Activated CD8-positive, alpha-beta memory T cell treated with anti-CD3 and anti-CD28 coated beads for 36 hours (primary cell): ENCODE measurements at regions not wholly inside any gene's neighbourhood (a gene's known extent, or its start where the extent isn't known, plus 50 kb on each side); places are given as distances from the start of the nearest gene placed in this dataset.

Source experiments
- CTCF ChIA-PET: fragments of 350-600 bp; sonication (Branson Sonifier 250); formaldehyde crosslinking; loops from one replicate; lab custom pipeline; 2021; ENCODE audit warnings: antibody characterized with exemption; lab: Charles Lee
- POLR2A ChIA-PET: fragments of 350-600 bp; sonication (Branson Sonifier 250); formaldehyde crosslinking; loops from one replicate; lab custom pipeline; 2021; ENCODE audit warnings: antibody characterized with exemption; lab: Charles Lee

GRCh38 chr4:146998157-146998556, 52.5 kb upstream of the TTC29 start:
- CTCF ChIA-PET: no interaction called here

GRCh38 chr4:147003956-147004809, 58.5 kb upstream of the TTC29 start:
- ChIA-PET POLR2A (no interaction called here), CTCF (no interaction called here)

More at GRCh38 chr4:146998157-146998556, 52.5 kb upstream of the TTC29 start:
- POLR2A ChIA-PET: interaction anchor here (0.6 kb wide), 1 partner anchor 38 kb away, joined by 10 read pairs; no protein-coding TSS in a partner anchor

- CTCF ChIA-PET: no interaction called here
- POLR2A ChIA-PET: no interaction called here
Measured at GRCh38 chr4:147006229-147006628, 60.6 kb upstream of the TTC29 start.

GRCh38 chr4:147009875-147010274, 64.2 kb upstream of the TTC29 start:
- ChIA-PET CTCF (interaction anchor here (2.0 kb wide), 1 partner anchor 9 kb away, joined by 7 read pairs; no protein-coding TSS in a partner anchor), POLR2A (no interaction called here)

GRCh38 chr4:147011411-147011810, 65.7 kb upstream of the TTC29 start:
- ChIA-PET POLR2A (no interaction called here), CTCF (no interaction called here)

- POLR2A ChIA-PET: no interaction called here
- CTCF ChIA-PET: no interaction called here
Measured at GRCh38 chr4:147012059-147012707, 66.5 kb upstream of the TTC29 start.

- CTCF ChIA-PET: interaction anchor here (1.1 kb wide), 1 partner anchor 82 kb away, joined by 4 read pairs; no protein-coding TSS in a partner anchor
- POLR2A ChIA-PET: no interaction called here
Measured at GRCh38 chr4:147014946-147015345, 69.3 kb upstream of the TTC29 start.

- CTCF ChIA-PET: interaction anchor here (1.1 kb wide), 1 partner anchor 81 kb away, joined by 4 read pairs; no protein-coding TSS in a partner anchor
Measured at GRCh38 chr4:147015491-147015890, 69.8 kb upstream of the TTC29 start.

GRCh38 chr4:147017081-147017480, 71.4 kb upstream of the TTC29 start:
- ChIA-PET CTCF (no interaction called here), POLR2A (no interaction called here)

More at GRCh38 chr4:147015491-147015890, 69.8 kb upstream of the TTC29 start:
- POLR2A ChIA-PET: no interaction called here

- ChIA-PET POLR2A (no interaction called here), CTCF (interaction anchor here (1.2 to 1.7 kb wide), 4 partner anchors 10 to 79 kb away, joined by 3 to 16 read pairs (median 6); no protein-coding TSS in a partner anchor)
Measured at GRCh38 chr4:147019091-147019490, 73.4 kb upstream of the TTC29 start.

- ChIA-PET CTCF (interaction anchor here (1.3 kb wide), 1 partner anchor 76 kb away, joined by 5 read pairs; no protein-coding TSS in a partner anchor), POLR2A (no interaction called here)
Measured at GRCh38 chr4:147020456-147020855, 74.8 kb upstream of the TTC29 start.

GRCh38 chr4:147025042-147025441, 79.4 kb upstream of the TTC29 start:
- POLR2A ChIA-PET: no interaction called here
- CTCF ChIA-PET: no interaction called here

GRCh38 chr4:147029296-147029695, 83.6 kb upstream of the TTC29 start:
- POLR2A ChIA-PET: no interaction called here
- CTCF ChIA-PET: no interaction called here

- CTCF ChIA-PET: no interaction called here
- POLR2A ChIA-PET: no interaction called here
Measured at GRCh38 chr4:147034372-147034771, 88.7 kb upstream of the TTC29 start.

- ChIA-PET POLR2A (no interaction called here), CTCF (no interaction called here)
Measured at GRCh38 chr4:147037069-147037468, 91.4 kb upstream of the TTC29 start.

- ChIA-PET CTCF (interaction anchor here (0.6 kb wide), 1 partner anchor 1833 kb away, joined by 3 read pairs; no protein-coding TSS in a partner anchor), POLR2A (no interaction called here)
Measured at GRCh38 chr4:147039976-147040575, 94.4 kb upstream of the TTC29 start.

- ChIA-PET CTCF (no interaction called here), POLR2A (no interaction called here)
Measured at GRCh38 chr4:147040874-147041273, 95.2 kb upstream of the TTC29 start.

- POLR2A ChIA-PET: no interaction called here
- CTCF ChIA-PET: no interaction called here
Measured at GRCh38 chr4:147041376-147041775, 95.7 kb upstream of the TTC29 start.

- ChIA-PET POLR2A (no interaction called here), CTCF (no interaction called here)
Measured at GRCh38 chr4:147042046-147042445, 96.4 kb upstream of the TTC29 start.

GRCh38 chr4:147044241-147044640, 98.6 kb upstream of the TTC29 start:
- ChIA-PET CTCF (no interaction called here), POLR2A (no interaction called here)
